ENCODE measurements at regions not wholly inside any gene's neighbourhood (a gene's known extent, or its start where the extent isn't known, plus 50 kb on each side); places are given as distances from the start of the nearest gene placed in this dataset.

- Histone ChIP-seq H3K79me2 (ENCODE audit: control insufficient read depth, insufficient read depth, low read length) (no peaks in the 10 kb centered on the region), H3K27me3 (ENCODE audit: control insufficient read depth, insufficient read depth, low read length) (no peaks in the 10 kb centered on the region), H3K4me2 (ENCODE audit: extremely low read depth, insufficient read depth, low read length) (no peak overlapping the region)
Measured at GRCh38 chr12:124461851-124462623, 105.4 kb downstream of the NCOR2 start.

DNA sequence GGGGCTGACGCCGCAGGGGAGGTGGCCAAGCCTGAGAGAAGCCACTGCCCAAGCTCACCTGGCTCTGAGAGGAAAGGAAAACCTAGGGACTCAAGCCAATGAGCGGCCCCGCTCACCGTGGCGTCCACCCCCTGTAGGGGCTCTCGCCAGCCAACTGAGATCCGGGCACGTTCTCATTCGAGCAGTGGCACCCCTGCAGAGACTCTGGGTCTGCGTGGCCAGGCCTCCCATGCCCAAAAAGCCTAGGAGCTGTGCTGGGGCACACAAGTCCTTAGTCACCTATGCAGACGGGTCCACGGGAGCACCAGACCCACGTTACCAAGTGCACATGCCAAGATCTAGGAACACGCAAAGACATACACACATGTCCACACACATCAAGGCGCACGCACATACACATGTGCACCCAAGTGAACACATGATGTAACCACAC, 106.2 kb downstream of the NCOR2 start:
- DNase-seq (ENCODE audit: low read depth in 2 of 2) = no peak

More at GRCh38 chr12:124461851-124462623, 105.4 kb downstream of the NCOR2 start:
- Histone ChIP-seq H3K27ac (ENCODE audit: insufficient read depth, low read length) (no peak overlapping the region), H4K20me1 (ENCODE audit: control insufficient read depth, extremely low read depth, insufficient read depth, low read length) (no peaks in the 10 kb centered on the region), H3K4me3 (replicated peaks in 1 of 4; ENCODE audit: control extremely low read depth in 1 of 4, insufficient read depth in 1 of 4, low read depth in 3 of 4, low read length in 4 of 4) (no peak overlapping the region), H3K4me1 (ENCODE audit: control insufficient read depth, extremely low read depth, insufficient read depth, low read length) (peaks cover 8% of the 10 kb centered on the region), H2AFZ (ENCODE audit: low read length) (no peak overlapping the region), H3K9ac (ENCODE audit: insufficient read depth, low read length) (no peak overlapping the region), H3K36me3 (ENCODE audit: control insufficient read depth, insufficient read depth, low read length) (peaks cover 13% of the 10 kb centered on the region), H3K9me3 (ENCODE audit: control insufficient read depth, insufficient read depth, low read depth, low read length) (peaks cover 1% of the 10 kb centered on the region)
- DNase-seq (ENCODE audit: low read depth in 2 of 2) = no peak
- no peak for TF ChIP-seq CTCF (conservative IDR thresholded peaks at IDR 0.05 in 1 of 2, IDR thresholded peaks at IDR 0.05 in 1 of 2; ENCODE audit: low read depth in 1 of 2, low read length in 2 of 2)
- TF ChIP-seq EZH2 (IDR thresholded peaks at IDR 0.05; ENCODE audit: low read length, missing control alignments) = no peak

DNA sequence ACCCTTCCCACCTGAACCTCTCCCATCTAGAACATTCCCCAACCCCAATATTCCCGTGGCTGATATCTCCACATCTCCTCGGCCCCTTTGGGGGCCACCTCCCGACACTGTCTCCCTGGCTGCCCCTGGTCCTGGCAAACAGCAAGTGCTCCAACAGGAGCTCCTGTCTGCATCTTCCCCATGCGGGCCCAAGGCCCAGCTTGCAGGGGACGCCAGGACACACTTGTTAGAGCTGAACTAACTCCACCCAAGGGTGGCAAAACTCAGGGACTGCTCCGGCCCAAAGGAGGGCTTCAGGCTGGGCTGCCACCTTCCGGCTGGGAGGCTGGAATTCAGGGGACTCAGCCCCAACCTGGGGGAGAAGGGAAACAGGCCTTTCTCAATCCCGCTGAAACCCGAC, 106.6 kb downstream of the NCOR2 start:
- Histone ChIP-seq H3K27ac (ENCODE audit: insufficient read depth, low read length) (no peak overlapping the region), H3K79me2 (ENCODE audit: control insufficient read depth, insufficient read depth, low read length) (no peaks in the 10 kb centered on the region), H3K27me3 (ENCODE audit: control insufficient read depth, insufficient read depth, low read length) (no peaks in the 10 kb centered on the region), H3K4me3 (replicated peaks in 1 of 4; ENCODE audit: control extremely low read depth in 1 of 4, insufficient read depth in 1 of 4, low read depth in 3 of 4, low read length in 4 of 4) (no peak overlapping the region), H3K36me3 (ENCODE audit: control insufficient read depth, insufficient read depth, low read length) (peaks cover 12% of the 10 kb centered on the region), H2AFZ (ENCODE audit: low read length) (no peak overlapping the region), H3K9ac (ENCODE audit: insufficient read depth, low read length) (no peak overlapping the region), H3K4me1 (ENCODE audit: control insufficient read depth, extremely low read depth, insufficient read depth, low read length) (peaks cover 5% of the 10 kb centered on the region), H4K20me1 (ENCODE audit: control insufficient read depth, extremely low read depth, insufficient read depth, low read length) (no peaks in the 10 kb centered on the region), H3K9me3 (ENCODE audit: control insufficient read depth, insufficient read depth, low read depth, low read length) (peaks cover 1% of the 10 kb centered on the region), H3K4me2 (ENCODE audit: extremely low read depth, insufficient read depth, low read length) (no peak overlapping the region)
- TF ChIP-seq EZH2 (IDR thresholded peaks at IDR 0.05; ENCODE audit: low read length, missing control alignments) (no peak), CTCF (conservative IDR thresholded peaks at IDR 0.05 in 1 of 2, IDR thresholded peaks at IDR 0.05 in 1 of 2; ENCODE audit: low read depth in 1 of 2, low read length in 2 of 2) (no peak)
- DNase-seq (ENCODE audit: low read depth in 2 of 2) = no peak

More for the DNA sequence above, 106.2 kb downstream of the NCOR2 start:
- no peak overlapping the region for H3K4me3 ChIP-seq (replicated peaks in 1 of 4; ENCODE audit: control extremely low read depth in 1 of 4, insufficient read depth in 1 of 4, low read depth in 3 of 4, low read length in 4 of 4)
- no peak overlapping the region for H3K4me2 ChIP-seq (ENCODE audit: extremely low read depth, insufficient read depth, low read length)
- H3K36me3 ChIP-seq (ENCODE audit: control insufficient read depth, insufficient read depth, low read length) = peaks cover 13% of the 10 kb centered on the region
- peaks cover 5% of the 10 kb centered on the region for H3K4me1 ChIP-seq (ENCODE audit: control insufficient read depth, extremely low read depth, insufficient read depth, low read length)
- H2AFZ ChIP-seq (ENCODE audit: low read length) = no peak overlapping the region
- no peak for TF ChIP-seq CTCF (conservative IDR thresholded peaks at IDR 0.05 in 1 of 2, IDR thresholded peaks at IDR 0.05 in 1 of 2; ENCODE audit: low read depth in 1 of 2, low read length in 2 of 2)
- TF ChIP-seq EZH2 (IDR thresholded peaks at IDR 0.05; ENCODE audit: low read length, missing control alignments) = no peak
- no peak overlapping the region for H3K27ac ChIP-seq (ENCODE audit: insufficient read depth, low read length)
- H3K9ac ChIP-seq (ENCODE audit: insufficient read depth, low read length) = no peak overlapping the region
- no peaks in the 10 kb centered on the region for H3K27me3 ChIP-seq (ENCODE audit: control insufficient read depth, insufficient read depth, low read length)
- H4K20me1 ChIP-seq (ENCODE audit: control insufficient read depth, extremely low read depth, insufficient read depth, low read length) = no peaks in the 10 kb centered on the region
- no peaks in the 10 kb centered on the region for H3K79me2 ChIP-seq (ENCODE audit: control insufficient read depth, insufficient read depth, low read length)
- peaks cover 1% of the 10 kb centered on the region for H3K9me3 ChIP-seq (ENCODE audit: control insufficient read depth, insufficient read depth, low read depth, low read length)

Data from fibroblast of lung (primary cell).